ENCODE measurements at regions not wholly inside any gene's neighbourhood (a gene's known extent, or its start where the extent isn't known, plus 50 kb on each side); places are given as distances from the start of the nearest gene placed in this dataset.

DNA sequence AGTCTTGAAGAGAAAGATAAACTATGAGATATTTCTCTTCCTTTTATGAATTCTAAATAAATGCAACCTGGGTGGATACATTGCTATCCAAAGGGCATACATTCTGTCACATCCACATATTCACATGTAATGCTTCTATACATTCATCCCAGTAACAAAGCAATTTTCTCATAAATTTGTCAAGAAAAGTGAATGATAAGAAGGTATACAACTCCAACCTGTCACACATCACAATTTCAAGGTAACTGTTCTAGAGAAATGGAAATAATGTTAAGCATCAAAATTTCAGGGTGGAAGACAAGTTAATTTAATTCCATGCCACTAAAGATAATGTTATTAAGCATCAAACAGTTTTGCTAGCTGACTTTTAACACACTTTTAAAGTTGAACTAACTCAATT lies 212.9 kb downstream of the SYT10 start (continued):
- TF ChIP-seq TCF7L2 (IDR thresholded peaks at IDR 0.05; ENCODE audit: borderline replicate concordance, extremely low read depth, insufficient read depth, insufficient read length) (no peak), YY1 (IDR thresholded peaks at IDR 0.05; ENCODE audit: extremely low read depth, insufficient replicate concordance, low read depth, low read length) (no peak), POLR2A (IDR thresholded peaks at IDR 0.05; ENCODE audit: borderline replicate concordance, extremely low read depth, insufficient read depth, insufficient read length) (no peak), REST (IDR thresholded peaks at IDR 0.05; ENCODE audit: low read depth) (no peak), FOSL1 (IDR thresholded peaks at IDR 0.05; ENCODE audit: low read depth) (no peak), MAX (IDR thresholded peaks at IDR 0.05) (no peak), SRF (IDR thresholded peaks at IDR 0.05; ENCODE audit: low read depth) (no peak), ELF1 (IDR thresholded peaks at IDR 0.05; ENCODE audit: borderline replicate concordance, low read depth) (no peak)

GRCh38 chr12:33223956-33224355 lies 215.7 kb downstream of the SYT10 start:
- TF ChIP-seq SRF (IDR thresholded peaks at IDR 0.05; ENCODE audit: low read depth) (no peak), MAX (IDR thresholded peaks at IDR 0.05) (no peak), RAD21 (IDR thresholded peaks at IDR 0.05; ENCODE audit: low read depth) (no peak), POLR2A (IDR thresholded peaks at IDR 0.05; ENCODE audit: borderline replicate concordance, extremely low read depth, insufficient read depth, insufficient read length) (no peak), REST (IDR thresholded peaks at IDR 0.05; ENCODE audit: low read depth) (no peak), ZNF274 (IDR thresholded peaks at IDR 0.05; ENCODE audit: low read depth, low read length) (no peak), CEBPB (IDR thresholded peaks at IDR 0.05; ENCODE audit: low read depth) (no peak), FOSL1 (IDR thresholded peaks at IDR 0.05; ENCODE audit: low read depth) (no peak), ZBTB33 (IDR thresholded peaks at IDR 0.05; ENCODE audit: extremely low read depth, insufficient replicate concordance, low read length) (no peak)
- H3K9me2 ChIP-seq (ENCODE audit: insufficient read depth): no peaks in the 10 kb centered on the region
- POLR2A ChIA-PET: no interaction called here
- H3K36me3 ChIP-seq (ENCODE audit: control insufficient read depth in 1 of 2, insufficient read depth in 2 of 2, low read length in 2 of 2): no peaks in the 10 kb centered on the region
- no peak overlapping the region for H3K4me3 ChIP-seq (replicated peaks in 1 of 2; ENCODE audit: low read depth in 1 of 2, low read length in 2 of 2)
- H3K4me1 ChIP-seq (ENCODE audit: control insufficient read depth in 1 of 2, insufficient read depth in 2 of 2, low read length in 2 of 2): no peaks in the 10 kb centered on the region
- no peak for ATAC-seq
- CTCF ChIA-PET: no interaction called here
- DNase-seq (ENCODE audit: low read depth, low spot score): no peak
- no peaks in the 10 kb centered on the region for H3K79me2 ChIP-seq (ENCODE audit: insufficient read depth, low read length)
- no peak overlapping the region for H2AFZ ChIP-seq (ENCODE audit: low read depth, low read length, poor library complexity, severe bottlenecking)
- no peaks in the 10 kb centered on the region for H4K20me1 ChIP-seq (ENCODE audit: insufficient read depth)
- no peak overlapping the region for H3K4me2 ChIP-seq (ENCODE audit: low read length)
- intact Hi-C loops (cut with micrococcal nuclease): no loop called here
- no TSS peak for BruUV-seq (replicated peaks)
- RAD21 ChIA-PET (ENCODE audit: low non-redundant PET in 1 of 2, low total read pairs in 2 of 2, uncharacterized antibody in 2 of 2, unreplicated experiment in 2 of 2): no interaction called here
- no peaks in the 10 kb centered on the region for H3K27me3 ChIP-seq (ENCODE audit: insufficient read depth, low read length)
- no peak overlapping the region for H3K9ac ChIP-seq (ENCODE audit: low read length)
- H3K27ac ChIP-seq (ENCODE audit: low read depth, low read length): no peak overlapping the region
- H3K9me3 ChIP-seq (ENCODE audit: control insufficient read depth in 1 of 2, insufficient read depth in 1 of 2, low read depth in 1 of 2, low read length in 2 of 2): peaks cover 7 to 12% of the 10 kb centered on the region in 2 experiments; a peak in 2 of 4 replicates
